ENCODE measurements at regions not wholly inside any gene's neighbourhood (a gene's known extent, or its start where the extent isn't known, plus 50 kb on each side); places are given as distances from the start of the nearest gene placed in this dataset.

DNA sequence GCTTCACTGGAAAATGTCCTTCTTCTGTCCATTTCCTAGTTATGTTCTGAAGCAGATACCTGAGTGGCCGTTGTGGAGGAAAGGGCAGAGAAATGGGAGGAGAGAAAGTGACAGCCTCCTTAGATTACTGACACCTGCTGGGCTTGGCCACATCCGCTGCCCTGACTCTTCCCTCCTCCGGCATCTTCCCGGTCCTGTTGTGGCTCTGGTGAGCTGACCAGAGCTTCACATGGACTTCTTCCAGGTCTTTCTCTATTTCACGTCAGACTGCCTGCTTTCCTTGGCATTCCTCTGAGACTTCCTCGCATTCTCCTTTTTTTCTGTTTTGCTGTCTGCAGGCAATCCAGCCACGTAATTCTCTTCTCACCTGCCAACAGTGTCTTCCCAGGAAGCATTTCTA lies 138.7 kb upstream of the E2F8 start:
- TF ChIP-seq GATA2 (IDR thresholded peaks at IDR 0.05; ENCODE audit: insufficient read depth, insufficient read length, low read depth, low read length) (no peak), JUN (IDR thresholded peaks at IDR 0.05; ENCODE audit: borderline replicate concordance, insufficient read depth, insufficient read length, low read depth) (no peak), POLR2AphosphoS5 (IDR thresholded peaks at IDR 0.05; ENCODE audit: insufficient read depth, low read depth, low read length) (no peak), EZH2 (IDR thresholded peaks at IDR 0.05; ENCODE audit: borderline replicate concordance, low read depth, low read length, severe bottlenecking) (no peak), MYC (IDR thresholded peaks at IDR 0.05; ENCODE audit: low read depth, low read length) (no peak), FOS (IDR thresholded peaks at IDR 0.05; ENCODE audit: borderline replicate concordance, insufficient read depth, low read length) (no peak), POLR2A (IDR thresholded peaks at IDR 0.05; ENCODE audit: low read depth, low read length) (no peak)
- TF ChIP-seq, protein P1, sequence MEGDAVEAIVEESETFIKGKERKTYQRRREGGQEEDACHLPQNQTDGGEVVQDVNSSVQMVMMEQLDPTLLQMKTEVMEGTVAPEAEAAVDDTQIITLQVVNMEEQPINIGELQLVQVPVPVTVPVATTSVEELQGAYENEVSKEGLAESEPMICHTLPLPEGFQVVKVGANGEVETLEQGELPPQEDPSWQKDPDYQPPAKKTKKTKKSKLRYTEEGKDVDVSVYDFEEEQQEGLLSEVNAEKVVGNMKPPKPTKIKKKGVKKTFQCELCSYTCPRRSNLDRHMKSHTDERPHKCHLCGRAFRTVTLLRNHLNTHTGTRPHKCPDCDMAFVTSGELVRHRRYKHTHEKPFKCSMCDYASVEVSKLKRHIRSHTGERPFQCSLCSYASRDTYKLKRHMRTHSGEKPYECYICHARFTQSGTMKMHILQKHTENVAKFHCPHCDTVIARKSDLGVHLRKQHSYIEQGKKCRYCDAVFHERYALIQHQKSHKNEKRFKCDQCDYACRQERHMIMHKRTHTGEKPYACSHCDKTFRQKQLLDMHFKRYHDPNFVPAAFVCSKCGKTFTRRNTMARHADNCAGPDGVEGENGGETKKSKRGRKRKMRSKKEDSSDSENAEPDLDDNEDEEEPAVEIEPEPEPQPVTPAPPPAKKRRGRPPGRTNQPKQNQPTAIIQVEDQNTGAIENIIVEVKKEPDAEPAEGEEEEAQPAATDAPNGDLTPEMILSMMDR (IDR thresholded peaks at IDR 0.05; ENCODE audit: extremely low read depth in 1 of 2, insufficient read depth in 1 of 2, low read depth in 1 of 2, low read length in 2 of 2): no peak
- dilution Hi-C loops (cut with MboI; ENCODE audit: extremely low pct_ligation_motif_present, low sequenced_read_pairs): no loop called here
- intact Hi-C loops (cut with micrococcal nuclease): no loop called here
- no peak overlapping the region for H3K27ac ChIP-seq (ENCODE audit: insufficient read depth, low read depth, low read length)
- no peak overlapping the region for H3K9ac ChIP-seq (replicated peaks; ENCODE audit: extremely low read depth, insufficient read depth, low read length)
- no peaks in the 10 kb centered on the region for H3K79me2 ChIP-seq (ENCODE audit: control insufficient read depth, insufficient read depth, low read length)
- H3K27me3 ChIP-seq (ENCODE audit: control insufficient read depth in 2 of 2, insufficient read depth in 2 of 2, low read length in 2 of 2): no peaks in the 10 kb centered on the region
- POLR2A ChIA-PET: interaction anchor here (1.2 kb wide), 1 partner anchor 15 kb away, joined by 3 read pairs; no protein-coding TSS in a partner anchor
- H2AFZ ChIP-seq (ENCODE audit: low read depth, low read length): no peak overlapping the region
- no peak overlapping the region for H3K4me2 ChIP-seq (ENCODE audit: insufficient read depth, low read length)
- no peak overlapping the region for H3K4me3 ChIP-seq (replicated peaks in 1 of 3; ENCODE audit: insufficient read depth in 1 of 3, low read depth in 1 of 3, low read length in 3 of 3)
- no peaks in the 10 kb centered on the region for H3K36me3 ChIP-seq (ENCODE audit: control insufficient read depth in 2 of 2, extremely low read depth in 1 of 2, insufficient read depth in 2 of 2, low read length in 2 of 2)
- DNase-seq (ENCODE audit: low read depth, low spot score): no peak
- H3K4me1 ChIP-seq (ENCODE audit: control insufficient read depth, extremely low read depth, insufficient read depth, low read length): peaks cover 18% of the 10 kb centered on the region
- H3K9me1 ChIP-seq (replicated peaks; ENCODE audit: control insufficient read depth, extremely low read depth, insufficient read depth, low read length): no peaks in the 10 kb centered on the region
- no peak for FAIRE-seq
- CTCF ChIA-PET: interaction anchor here (0.9 to 1.2 kb wide), 3 partner anchors 10 to 53 kb away, joined by 3 to 5 read pairs (median 5); no protein-coding TSS in a partner anchor
- H4K20me1 ChIP-seq (replicated peaks; ENCODE audit: control insufficient read depth, extremely low read depth, insufficient read depth, low read length): no peaks in the 10 kb centered on the region
- BruUV-seq (replicated peaks): no TSS peak
- H3K9me3 ChIP-seq (replicated peaks; ENCODE audit: control insufficient read depth, insufficient read depth, low read length): no peaks in the 10 kb centered on the region

Measured in endothelial cell of umbilical vein (primary cell).